ENCODE measurements at regions not wholly inside any gene's neighbourhood (a gene's known extent, or its start where the extent isn't known, plus 50 kb on each side); places are given as distances from the start of the nearest gene placed in this dataset.

- Histone ChIP-seq H3K9me3 (ENCODE audit: control insufficient read depth in 2 of 2, insufficient read depth in 1 of 2, low read depth in 1 of 2, low read length in 1 of 2) (no peaks in the 10 kb centered on the region), H3K4me3 (ENCODE audit: low read depth in 1 of 2, low read length in 2 of 2) (no peak overlapping the region)
Observed at GRCh38 chr4:167290678-167291077, 56.4 kb upstream of the SPOCK3 start.

GRCh38 chr4:167308876-167309275 lies 74.6 kb upstream of the SPOCK3 start:
- Histone ChIP-seq H3K4me3 (ENCODE audit: low read depth in 1 of 2, low read length in 2 of 2) (no peak overlapping the region), H3K4me1 (ENCODE audit: control insufficient read depth in 2 of 2, insufficient read depth in 2 of 2, low read length in 1 of 2) (no peaks in the 10 kb centered on the region), H3K27me3 (ENCODE audit: control insufficient read depth in 1 of 2, insufficient read depth in 2 of 2, low read length in 2 of 2) (no peaks in the 10 kb centered on the region), H3K27ac (ENCODE audit: low read depth in 2 of 2, low read length in 1 of 2) (no peak overlapping the region), H3K9me3 (ENCODE audit: control insufficient read depth in 2 of 2, insufficient read depth in 1 of 2, low read depth in 1 of 2, low read length in 1 of 2) (no peaks in the 10 kb centered on the region), H3K36me3 (ENCODE audit: control insufficient read depth in 2 of 2, insufficient read depth in 2 of 2, low read length in 1 of 2) (no peaks in the 10 kb centered on the region)
- 39 to 40% methylated on average over 2 of the region's 2 CpGs for WGBS, 2 donors

More at GRCh38 chr4:167290678-167291077, 56.4 kb upstream of the SPOCK3 start:
- Histone ChIP-seq H3K27ac (ENCODE audit: low read depth in 2 of 2, low read length in 1 of 2) (no peak overlapping the region), H3K36me3 (ENCODE audit: control insufficient read depth in 2 of 2, insufficient read depth in 2 of 2, low read length in 1 of 2) (no peaks in the 10 kb centered on the region), H3K27me3 (ENCODE audit: control insufficient read depth in 1 of 2, insufficient read depth in 2 of 2, low read length in 2 of 2) (no peaks in the 10 kb centered on the region), H3K4me1 (ENCODE audit: control insufficient read depth in 2 of 2, insufficient read depth in 2 of 2, low read length in 1 of 2) (no peaks in the 10 kb centered on the region)

GRCh38 chr4:167321299-167321698 lies 87.0 kb upstream of the SPOCK3 start:
- 87 to 93% methylated on average over 4 of the region's 4 CpGs for WGBS, 2 donors
- H3K36me3 ChIP-seq (ENCODE audit: control insufficient read depth in 2 of 2, insufficient read depth in 2 of 2, low read length in 1 of 2) = no peaks in the 10 kb centered on the region
- no peaks in the 10 kb centered on the region for H3K27me3 ChIP-seq (ENCODE audit: control insufficient read depth in 1 of 2, insufficient read depth in 2 of 2, low read length in 2 of 2)

GRCh38 chr4:167339781-167340180 lies 105.5 kb upstream of the SPOCK3 start:
- 85 to 88% methylated on average over 6 of the region's 6 CpGs for WGBS, 2 donors
- H3K4me1 ChIP-seq (ENCODE audit: control insufficient read depth in 2 of 2, insufficient read depth in 2 of 2, low read length in 1 of 2) = no peaks in the 10 kb centered on the region
- no peaks in the 10 kb centered on the region for H3K27me3 ChIP-seq (ENCODE audit: control insufficient read depth in 1 of 2, insufficient read depth in 2 of 2, low read length in 2 of 2)
- H3K36me3 ChIP-seq (ENCODE audit: control insufficient read depth in 2 of 2, insufficient read depth in 2 of 2, low read length in 1 of 2) = no peaks in the 10 kb centered on the region
- H3K27ac ChIP-seq (ENCODE audit: low read depth in 2 of 2, low read length in 1 of 2) = no peak overlapping the region
- no peak overlapping the region for H3K4me3 ChIP-seq (ENCODE audit: low read depth in 1 of 2, low read length in 2 of 2)
- H3K9me3 ChIP-seq (ENCODE audit: control insufficient read depth in 2 of 2, insufficient read depth in 1 of 2, low read depth in 1 of 2, low read length in 1 of 2) = peaks cover 0 to 4% of the 10 kb centered on the region in 2 donors

More at GRCh38 chr4:167321299-167321698, 87.0 kb upstream of the SPOCK3 start:
- Histone ChIP-seq H3K27ac (ENCODE audit: low read depth in 2 of 2, low read length in 1 of 2) (no peak overlapping the region), H3K4me1 (ENCODE audit: control insufficient read depth in 2 of 2, insufficient read depth in 2 of 2, low read length in 1 of 2) (no peaks in the 10 kb centered on the region), H3K9me3 (ENCODE audit: control insufficient read depth in 2 of 2, insufficient read depth in 1 of 2, low read depth in 1 of 2, low read length in 1 of 2) (no peaks in the 10 kb centered on the region), H3K4me3 (ENCODE audit: low read depth in 1 of 2, low read length in 2 of 2) (no peak overlapping the region)

GRCh38 chr4:167359711-167360110 lies 125.4 kb upstream of the SPOCK3 start:
- H3K27ac ChIP-seq (ENCODE audit: low read depth in 2 of 2, low read length in 1 of 2) = no peak overlapping the region
- peaks cover 0 to 2% of the 10 kb centered on the region in 2 donors for H3K9me3 ChIP-seq (ENCODE audit: control insufficient read depth in 2 of 2, insufficient read depth in 1 of 2, low read depth in 1 of 2, low read length in 1 of 2)
- H3K4me3 ChIP-seq (ENCODE audit: low read depth in 1 of 2, low read length in 2 of 2) = no peak overlapping the region
- H3K4me1 ChIP-seq (ENCODE audit: control insufficient read depth in 2 of 2, insufficient read depth in 2 of 2, low read length in 1 of 2) = no peaks in the 10 kb centered on the region
- no peaks in the 10 kb centered on the region for H3K27me3 ChIP-seq (ENCODE audit: control insufficient read depth in 1 of 2, insufficient read depth in 2 of 2, low read length in 2 of 2)
- no peaks in the 10 kb centered on the region for H3K36me3 ChIP-seq (ENCODE audit: control insufficient read depth in 2 of 2, insufficient read depth in 2 of 2, low read length in 1 of 2)
- 46 to 50% methylated on average over 3 of the region's 3 CpGs for WGBS, 2 donors

- Histone ChIP-seq H3K27me3 (ENCODE audit: control insufficient read depth in 1 of 2, insufficient read depth in 2 of 2, low read length in 2 of 2) (no peaks in the 10 kb centered on the region), H3K4me3 (ENCODE audit: low read depth in 1 of 2, low read length in 2 of 2) (no peak overlapping the region), H3K27ac (ENCODE audit: low read depth in 2 of 2, low read length in 1 of 2) (no peak overlapping the region), H3K9me3 (ENCODE audit: control insufficient read depth in 2 of 2, insufficient read depth in 1 of 2, low read depth in 1 of 2, low read length in 1 of 2) (no peaks in the 10 kb centered on the region), H3K36me3 (ENCODE audit: control insufficient read depth in 2 of 2, insufficient read depth in 2 of 2, low read length in 1 of 2) (no peaks in the 10 kb centered on the region), H3K4me1 (ENCODE audit: control insufficient read depth in 2 of 2, insufficient read depth in 2 of 2, low read length in 1 of 2) (no peaks in the 10 kb centered on the region)
- 32 to 34% methylated on average over 4 of the region's 4 CpGs for WGBS, 2 donors
Observed at GRCh38 chr4:167379076-167379835, 145.0 kb upstream of the SPOCK3 start.

GRCh38 chr4:167380964-167381363 lies 146.7 kb upstream of the SPOCK3 start:
- H3K4me1 ChIP-seq (ENCODE audit: control insufficient read depth in 2 of 2, insufficient read depth in 2 of 2, low read length in 1 of 2) = no peaks in the 10 kb centered on the region

GRCh38 chr4:167383291-167383690 lies 149.0 kb upstream of the SPOCK3 start:
- H3K4me1 ChIP-seq (ENCODE audit: control insufficient read depth in 2 of 2, insufficient read depth in 2 of 2, low read length in 1 of 2) = no peaks in the 10 kb centered on the region
- peaks cover 0 to 2% of the 10 kb centered on the region in 2 donors for H3K9me3 ChIP-seq (ENCODE audit: control insufficient read depth in 2 of 2, insufficient read depth in 1 of 2, low read depth in 1 of 2, low read length in 1 of 2)
- no peaks in the 10 kb centered on the region for H3K36me3 ChIP-seq (ENCODE audit: control insufficient read depth in 2 of 2, insufficient read depth in 2 of 2, low read length in 1 of 2)
- H3K4me3 ChIP-seq (ENCODE audit: low read depth in 1 of 2, low read length in 2 of 2) = no peak overlapping the region
- no peaks in the 10 kb centered on the region for H3K27me3 ChIP-seq (ENCODE audit: control insufficient read depth in 1 of 2, insufficient read depth in 2 of 2, low read length in 2 of 2)
- WGBS, 2 donors = 43 to 48% methylated on average over 2 of the region's 2 CpGs
- no peak overlapping the region for H3K27ac ChIP-seq (ENCODE audit: low read depth in 2 of 2, low read length in 1 of 2)

More at GRCh38 chr4:167380964-167381363, 146.7 kb upstream of the SPOCK3 start:
- H3K9me3 ChIP-seq (ENCODE audit: control insufficient read depth in 2 of 2, insufficient read depth in 1 of 2, low read depth in 1 of 2, low read length in 1 of 2) = peaks cover 0 to 2% of the 10 kb centered on the region in 2 donors
- H3K36me3 ChIP-seq (ENCODE audit: control insufficient read depth in 2 of 2, insufficient read depth in 2 of 2, low read length in 1 of 2) = no peaks in the 10 kb centered on the region
- H3K4me3 ChIP-seq (ENCODE audit: low read depth in 1 of 2, low read length in 2 of 2) = no peak overlapping the region
- H3K27ac ChIP-seq (ENCODE audit: low read depth in 2 of 2, low read length in 1 of 2) = no peak overlapping the region
- 73 to 78% methylated on average over 4 of the region's 4 CpGs for WGBS, 2 donors
- no peaks in the 10 kb centered on the region for H3K27me3 ChIP-seq (ENCODE audit: control insufficient read depth in 1 of 2, insufficient read depth in 2 of 2, low read length in 2 of 2)

GRCh38 chr4:167397586-167397985 lies 163.3 kb upstream of the SPOCK3 start:
- no peak overlapping the region for H3K27ac ChIP-seq (ENCODE audit: low read depth in 2 of 2, low read length in 1 of 2)
- no peaks in the 10 kb centered on the region for H3K4me1 ChIP-seq (ENCODE audit: control insufficient read depth in 2 of 2, insufficient read depth in 2 of 2, low read length in 1 of 2)
- no peaks in the 10 kb centered on the region for H3K27me3 ChIP-seq (ENCODE audit: control insufficient read depth in 1 of 2, insufficient read depth in 2 of 2, low read length in 2 of 2)
- H3K4me3 ChIP-seq (ENCODE audit: low read depth in 1 of 2, low read length in 2 of 2) = no peak overlapping the region
- H3K36me3 ChIP-seq (ENCODE audit: control insufficient read depth in 2 of 2, insufficient read depth in 2 of 2, low read length in 1 of 2) = no peaks in the 10 kb centered on the region
- H3K9me3 ChIP-seq (ENCODE audit: control insufficient read depth in 2 of 2, insufficient read depth in 1 of 2, low read depth in 1 of 2, low read length in 1 of 2) = no peaks in the 10 kb centered on the region
- 61 to 67% methylated on average over 3 of the region's 3 CpGs for WGBS, 2 donors

GRCh38 chr4:167399201-167399600 lies 164.9 kb upstream of the SPOCK3 start:
- Histone ChIP-seq H3K4me1 (ENCODE audit: control insufficient read depth in 2 of 2, insufficient read depth in 2 of 2, low read length in 1 of 2) (no peaks in the 10 kb centered on the region), H3K27me3 (ENCODE audit: control insufficient read depth in 1 of 2, insufficient read depth in 2 of 2, low read length in 2 of 2) (no peaks in the 10 kb centered on the region), H3K27ac (ENCODE audit: low read depth in 2 of 2, low read length in 1 of 2) (no peak overlapping the region), H3K36me3 (ENCODE audit: control insufficient read depth in 2 of 2, insufficient read depth in 2 of 2, low read length in 1 of 2) (no peaks in the 10 kb centered on the region), H3K9me3 (ENCODE audit: control insufficient read depth in 2 of 2, insufficient read depth in 1 of 2, low read depth in 1 of 2, low read length in 1 of 2) (no peaks in the 10 kb centered on the region), H3K4me3 (ENCODE audit: low read depth in 1 of 2, low read length in 2 of 2) (no peak overlapping the region)
- 79 to 80% methylated on average over 1 of the region's 1 CpG for WGBS, 2 donors
